DMS114 treated with DMSO at 0.1 percent for 48 hours (cell line): ENCODE measurements at regions not wholly inside any gene's neighbourhood (a gene's known extent, or its start where the extent isn't known, plus 50 kb on each side); places are given as distances from the start of the nearest gene placed in this dataset.
"Not testable (repeated sequence)": the region's sequence is repeated elsewhere in the genome, so short reads cannot be mapped to it uniquely, and the experiment has no call there.

Experiments used
- DNase-seq: peaks from one replicate; lab custom pipeline; 2025; ENCODE audit not compliant: unreplicated experiment; lab: John Stamatoyannopoulos, UW

DNA sequence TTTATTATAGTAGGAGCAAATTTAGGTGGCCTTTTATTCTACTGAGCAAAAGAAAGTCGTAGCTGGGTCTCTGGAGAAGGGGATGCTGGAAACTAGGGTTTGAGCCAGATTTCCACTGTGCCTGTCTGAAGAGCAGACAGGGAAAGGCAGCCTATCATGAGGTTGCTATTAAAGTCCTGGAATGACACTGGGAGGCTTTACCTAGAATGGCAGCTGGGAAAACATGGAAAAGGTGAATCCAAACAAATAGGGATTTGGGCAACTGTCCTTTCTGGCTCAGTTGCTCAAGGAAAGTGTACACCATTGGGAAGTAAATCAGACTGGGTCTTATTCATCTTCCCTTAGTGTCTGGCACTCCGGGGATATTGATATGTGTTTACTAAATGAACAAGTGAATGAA is 154.6 kb downstream of the MTX2 start:
- DNase-seq, result no peak

DNA sequence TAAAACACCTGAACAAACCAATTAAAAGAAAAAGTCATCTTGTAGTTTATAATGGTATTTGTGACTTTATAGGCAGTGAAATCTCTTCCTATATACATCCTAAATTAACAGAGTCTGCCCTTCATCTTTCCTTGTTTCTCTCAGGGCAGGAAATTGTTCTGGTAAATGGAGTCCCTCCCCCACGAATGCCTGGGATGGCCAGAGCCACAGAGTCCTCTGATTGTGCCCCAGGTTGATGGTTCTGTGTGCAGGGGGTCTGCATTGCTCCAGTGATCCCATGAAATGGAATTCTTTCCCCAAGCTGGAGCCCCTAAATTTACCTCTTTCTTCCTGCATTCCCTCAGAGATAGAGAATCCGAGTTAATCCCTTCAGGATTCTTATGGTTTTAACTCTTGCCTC is 155.5 kb downstream of the MTX2 start:
- DNase-seq, result no peak

DNA sequence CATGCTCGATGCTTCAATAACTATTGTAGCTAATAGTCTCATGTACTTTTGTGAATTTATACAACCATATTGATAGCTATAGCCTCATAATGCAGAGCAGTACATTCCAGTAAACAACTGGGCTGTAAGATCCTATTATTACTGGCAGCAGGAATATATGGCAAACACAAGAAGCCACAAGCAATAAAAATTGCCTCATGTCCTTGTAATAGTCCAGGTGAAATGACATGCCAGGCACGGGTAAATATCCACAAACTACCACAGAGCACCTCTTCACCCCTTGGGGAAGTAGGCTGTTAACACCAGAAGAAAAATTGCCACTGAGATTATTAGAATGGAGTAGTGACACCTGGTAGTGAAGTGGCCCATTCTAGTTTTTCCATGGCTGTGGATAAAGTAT is 158.3 kb downstream of the MTX2 start:
- DNase-seq, result no peak

DNA sequence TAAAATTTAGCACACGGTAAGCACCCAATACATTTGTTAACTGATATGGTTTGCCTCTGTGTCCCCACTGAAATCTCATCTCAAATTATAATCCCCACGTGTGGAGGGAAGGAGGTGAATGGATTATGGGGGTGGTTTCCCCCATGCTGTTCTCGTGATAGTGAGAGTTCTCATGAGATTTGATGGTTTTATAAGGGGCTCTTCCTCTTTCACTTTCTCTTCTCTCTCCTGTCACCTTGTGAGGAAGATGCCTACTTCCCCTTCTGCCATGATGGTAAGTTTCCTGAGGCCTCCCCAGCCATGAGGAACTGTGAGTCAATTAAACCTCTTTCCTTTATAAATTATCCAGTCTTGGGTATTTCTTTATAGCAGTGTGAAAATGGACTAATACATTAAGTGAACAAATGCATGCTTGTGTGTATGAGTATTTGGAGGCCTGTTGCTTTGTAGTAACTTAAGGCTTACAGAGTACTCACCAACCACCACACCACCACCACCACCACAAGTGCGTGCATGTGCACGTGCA is 159.8 kb downstream of the MTX2 start:
- not testable (repeated sequence) for DNase-seq

DNA sequence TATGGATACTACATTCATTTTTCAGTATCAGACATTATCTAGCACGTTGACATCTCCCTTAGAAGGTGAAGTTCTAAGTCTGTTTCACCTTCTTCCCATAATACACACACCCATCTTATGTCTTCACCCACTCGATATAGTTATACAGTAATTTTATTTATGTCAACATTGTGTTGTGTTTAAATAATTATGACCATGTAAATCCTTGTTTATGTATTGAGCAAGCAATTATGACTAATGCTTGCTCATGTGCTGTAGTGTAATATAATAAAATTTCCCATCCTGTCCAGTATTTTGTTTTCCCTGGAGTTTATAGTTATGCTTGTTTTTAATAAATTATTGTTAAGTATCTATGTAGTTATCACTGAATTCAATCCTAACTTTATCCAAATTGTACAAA is 163.2 kb downstream of the MTX2 start:
- DNase-seq, result no peak

DNA sequence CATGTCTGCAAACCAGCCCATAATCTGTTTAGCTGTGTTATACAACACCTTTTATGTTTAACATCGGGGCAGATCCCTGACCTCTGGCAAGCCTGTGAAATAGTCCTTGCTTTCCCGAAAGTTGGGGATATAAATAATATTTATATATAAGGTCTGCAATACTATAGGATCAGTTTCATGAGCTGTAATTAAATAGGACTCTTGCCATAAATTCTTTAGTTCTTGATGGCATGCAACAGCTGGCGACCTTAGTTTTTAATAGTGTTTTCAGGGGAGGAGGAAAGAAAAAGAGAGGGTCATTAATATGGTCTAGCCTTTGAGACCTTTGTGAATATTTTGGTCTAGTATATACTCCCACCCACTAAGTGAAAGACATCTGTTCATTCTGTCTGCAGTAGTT is 166.5 kb downstream of the MTX2 start:
- no peak for DNase-seq

DNA sequence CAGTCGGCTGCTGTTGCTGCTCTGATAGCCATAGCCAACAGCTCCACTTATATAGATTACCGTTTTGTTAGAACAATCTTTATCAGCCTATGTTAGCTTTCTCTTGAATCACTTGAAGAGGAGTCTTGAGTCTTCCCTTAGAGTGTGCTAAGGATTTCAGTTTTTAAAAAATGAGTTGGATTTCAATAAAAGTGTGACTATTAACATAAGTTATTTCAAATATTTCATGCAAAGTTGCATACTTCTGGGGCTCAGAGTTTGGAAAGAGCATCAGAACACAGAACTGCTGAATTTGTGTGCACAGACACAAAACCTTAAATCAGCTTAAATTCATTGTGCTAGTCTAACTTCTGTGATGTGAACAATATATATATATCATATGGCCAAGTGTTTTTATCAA is 174.7 kb downstream of the MTX2 start:
- no peak for DNase-seq

DNA sequence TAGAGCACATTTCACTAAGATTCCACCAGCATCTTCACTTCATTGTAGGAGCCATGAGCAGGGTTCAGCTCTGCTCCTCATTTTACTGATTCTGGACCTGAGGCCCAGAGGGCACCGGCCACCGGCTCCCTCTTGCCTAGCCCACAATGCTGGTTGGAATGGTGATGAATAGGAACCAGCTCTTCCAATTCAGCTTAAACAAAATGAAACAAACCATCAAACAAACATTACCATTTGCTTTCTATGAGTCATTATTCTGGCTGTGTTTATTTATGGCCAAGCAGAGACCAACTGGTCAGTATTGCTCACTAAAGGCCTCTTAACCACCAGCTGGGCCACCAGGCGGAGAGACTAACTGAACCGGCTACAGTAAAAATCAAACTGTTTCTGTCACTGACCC is 176.7 kb downstream of the MTX2 start:
- DNase-seq, result no peak

DNA sequence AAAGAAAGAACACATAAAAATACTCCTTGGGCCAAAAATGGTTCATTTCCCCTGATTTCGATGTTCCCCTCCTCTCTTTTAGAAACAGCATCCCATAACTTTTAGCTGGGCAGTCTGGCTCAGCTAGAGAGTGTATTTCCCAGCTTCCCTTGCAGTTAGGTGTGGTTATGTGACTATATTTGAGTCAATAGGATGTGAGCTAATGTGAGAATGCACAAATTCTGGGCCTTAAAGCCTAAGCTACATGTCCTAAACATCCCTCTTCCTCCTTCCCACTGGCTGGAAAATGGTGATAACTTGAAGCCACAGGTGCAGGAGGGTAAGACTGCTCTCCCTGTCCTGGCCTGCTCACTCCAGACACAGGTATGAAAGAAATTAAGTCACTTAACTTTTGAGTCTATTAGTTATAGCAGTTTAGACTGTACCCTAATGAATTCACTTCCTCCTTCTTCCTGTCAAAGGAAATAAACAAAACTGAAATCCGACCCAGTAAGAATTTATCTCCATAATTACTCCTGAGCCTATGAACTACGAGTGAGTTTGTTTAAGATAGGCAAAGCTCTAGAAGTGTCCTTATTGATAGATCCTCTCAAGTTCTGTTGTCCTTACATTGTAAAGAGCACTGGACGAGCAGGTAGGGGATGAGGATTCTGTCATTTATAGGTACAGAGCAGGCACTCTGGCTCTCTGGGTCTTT is 177.6 kb downstream of the MTX2 start:
- DNase-seq, result no peak

DNA sequence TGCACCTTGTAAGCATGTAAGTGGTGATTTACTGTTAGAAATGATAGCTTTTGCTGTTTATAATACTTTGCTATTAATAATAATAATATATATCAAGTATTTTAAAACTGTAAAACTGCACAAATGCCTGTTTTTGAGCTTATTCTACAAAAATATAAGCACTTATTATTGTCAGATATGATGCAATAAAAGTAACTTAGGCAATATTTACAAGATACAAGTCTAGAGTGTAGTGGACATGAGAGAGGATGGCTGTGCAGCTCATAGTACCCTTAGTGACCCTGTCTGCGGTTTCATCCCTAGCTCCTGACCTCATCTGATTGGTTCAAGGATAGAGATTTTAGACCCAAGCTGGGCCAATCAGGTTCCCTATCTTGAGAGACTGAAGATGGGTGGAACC is 178.4 kb downstream of the MTX2 start:
- no peak for DNase-seq

DNA sequence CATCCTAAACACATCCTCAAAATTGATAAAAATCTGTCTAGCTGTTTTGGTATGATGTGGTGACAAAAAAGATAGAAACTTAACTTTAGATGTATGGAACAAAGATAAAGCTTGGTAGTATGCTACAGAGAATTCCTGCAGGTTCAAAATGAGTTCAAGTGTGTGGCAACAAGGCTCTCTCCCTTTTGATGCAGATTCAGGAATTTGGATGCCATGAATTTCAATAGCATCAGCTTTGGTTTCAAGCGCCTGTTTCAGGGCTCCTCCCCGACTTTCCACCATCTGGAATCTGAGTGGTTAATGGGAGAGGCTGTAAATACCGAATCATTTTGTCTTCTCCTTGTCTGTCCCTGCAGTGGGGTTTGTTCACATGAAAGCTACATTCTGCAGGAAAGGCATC is 180.6 kb downstream of the MTX2 start:
- no peak for DNase-seq

DNA sequence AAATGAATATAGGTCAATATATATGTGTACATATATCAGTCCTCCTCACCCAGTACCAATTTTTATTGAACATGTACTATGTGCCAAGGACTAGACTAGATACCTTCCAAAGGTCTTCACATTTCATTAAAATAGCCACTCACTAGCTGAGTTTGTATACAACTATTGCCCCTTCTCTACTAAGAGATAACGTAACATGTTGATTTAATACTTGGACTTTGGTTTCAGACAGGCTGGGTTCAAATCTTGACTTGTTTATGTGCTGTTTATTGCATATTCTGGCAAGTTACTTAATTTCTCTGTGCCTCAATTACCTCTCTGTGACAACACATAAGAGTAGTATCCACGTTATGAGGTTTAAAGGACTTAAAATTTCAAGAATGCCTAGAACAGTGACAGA is 184.5 kb downstream of the MTX2 start:
- DNase-seq, result no peak

DNA sequence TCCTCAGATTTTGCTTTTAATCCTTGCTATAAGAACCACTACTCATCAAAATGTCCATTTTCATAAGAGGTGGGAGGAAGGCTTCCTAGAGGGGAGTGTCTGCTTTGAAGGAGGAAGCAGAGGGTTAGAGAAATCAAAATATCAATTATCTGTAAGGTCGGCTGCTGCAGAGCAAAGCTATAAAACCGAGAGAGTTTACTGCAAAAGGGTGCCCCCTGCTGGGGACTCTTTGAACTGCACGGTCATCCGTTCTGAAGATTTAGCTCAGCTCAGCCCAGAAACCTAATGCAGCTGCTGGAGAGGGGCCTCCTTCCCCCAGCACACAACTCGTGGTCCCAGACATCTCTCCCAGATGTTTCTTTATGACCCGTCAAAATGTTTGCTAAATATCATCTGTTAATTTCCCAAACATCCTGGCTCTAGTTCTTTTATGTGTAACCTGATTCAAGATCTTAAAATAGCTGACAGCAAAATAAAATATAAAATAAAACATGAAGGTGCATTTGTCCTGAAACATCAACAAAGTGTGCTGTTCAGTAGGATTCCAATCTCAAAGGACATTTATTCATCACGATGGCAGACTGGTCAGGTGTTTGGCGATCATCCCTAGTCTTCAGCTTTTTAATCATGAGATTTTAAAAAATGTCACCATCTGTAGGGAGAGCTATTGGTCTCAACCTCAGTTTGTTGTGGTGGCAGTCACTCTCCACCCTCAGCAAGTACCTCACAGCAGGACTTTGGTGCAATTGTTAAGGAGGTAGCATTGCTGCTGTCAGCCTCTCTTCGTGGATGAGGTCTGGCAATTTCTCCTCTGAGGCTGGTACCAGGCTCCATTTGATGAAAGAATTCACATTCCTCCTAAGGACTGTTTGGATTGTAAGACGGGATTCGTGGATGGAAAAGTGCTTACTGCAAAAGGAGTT is 185.9 kb downstream of the MTX2 start:
- DNase-seq, result peak; percentile 43

DNA sequence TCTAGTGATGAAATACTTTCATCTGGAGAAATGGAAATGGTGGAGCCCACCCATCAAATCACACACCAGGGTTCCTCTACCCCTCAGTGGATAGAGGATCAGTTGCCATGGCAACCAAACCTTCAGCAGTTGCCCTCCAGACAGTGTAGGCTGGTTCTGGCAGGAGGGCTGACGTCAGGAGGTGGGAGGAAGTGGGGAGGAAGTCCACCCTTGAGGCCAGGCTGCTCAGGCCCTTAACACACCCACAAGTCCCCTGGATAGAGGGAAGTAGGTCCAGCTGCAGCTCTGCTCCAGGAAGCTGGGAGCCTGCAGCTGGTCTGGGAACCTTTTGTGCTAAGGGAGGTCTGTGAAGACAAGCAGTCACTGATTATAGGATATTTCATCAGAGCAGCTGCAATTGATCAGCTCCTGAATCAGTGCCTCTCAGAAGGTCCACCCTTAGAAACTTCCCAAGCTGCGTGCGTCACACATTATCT is 186.6 kb downstream of the MTX2 start:
- DNase-seq, result no peak

DNA sequence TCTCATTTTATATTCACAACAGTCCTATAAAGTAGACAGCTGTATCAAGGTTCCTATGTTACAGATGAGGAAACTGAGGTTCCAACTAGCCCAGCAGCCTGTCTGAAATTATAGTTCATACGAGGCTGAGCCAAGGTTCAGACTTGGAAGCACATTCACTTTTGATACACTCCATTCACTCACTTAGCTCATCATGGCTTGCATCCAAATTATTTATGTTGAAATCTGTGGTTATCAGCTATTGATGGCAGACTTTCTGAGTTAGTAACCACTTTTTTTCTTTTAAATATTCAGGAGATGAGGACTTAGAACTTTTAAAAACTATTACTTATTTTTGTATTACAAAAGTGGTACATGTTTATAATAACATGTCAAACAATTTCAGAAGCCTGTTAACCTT is 188.2 kb downstream of the MTX2 start:
- no peak for DNase-seq

DNA sequence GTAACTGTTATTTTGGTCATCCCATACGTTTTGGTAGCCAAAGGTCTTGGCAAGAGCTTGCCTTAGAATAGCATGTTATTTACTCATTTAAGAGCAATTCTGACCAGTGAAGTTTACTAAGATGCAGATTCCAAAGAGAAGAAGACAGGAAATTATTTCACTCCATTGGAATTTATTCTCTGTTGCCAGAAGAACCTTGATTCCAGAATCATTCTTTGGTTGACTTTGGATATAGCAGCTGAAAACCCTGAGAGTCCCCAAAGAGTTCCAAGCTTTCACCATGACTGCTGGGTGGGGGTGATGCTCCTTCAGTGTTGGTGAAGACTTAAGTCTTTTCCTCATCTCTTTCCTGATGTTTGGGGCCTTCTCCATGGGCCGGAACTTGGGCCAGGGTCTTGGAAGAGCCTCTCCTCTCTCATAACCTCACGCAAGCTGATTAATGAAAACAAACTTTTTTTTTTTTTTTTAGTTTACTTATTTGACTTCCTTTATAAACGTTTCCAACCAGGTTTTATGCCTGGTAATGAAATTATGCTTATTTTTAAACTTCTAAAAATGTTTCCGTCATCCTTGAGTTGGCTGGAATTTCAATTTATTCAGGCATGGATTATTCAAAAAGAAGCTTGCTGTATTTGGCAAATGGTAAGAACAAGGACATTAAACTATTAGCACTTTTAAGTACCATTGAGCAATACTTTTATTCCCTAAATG is 192.0 kb downstream of the MTX2 start:
- DNase-seq, result no peak

DNA sequence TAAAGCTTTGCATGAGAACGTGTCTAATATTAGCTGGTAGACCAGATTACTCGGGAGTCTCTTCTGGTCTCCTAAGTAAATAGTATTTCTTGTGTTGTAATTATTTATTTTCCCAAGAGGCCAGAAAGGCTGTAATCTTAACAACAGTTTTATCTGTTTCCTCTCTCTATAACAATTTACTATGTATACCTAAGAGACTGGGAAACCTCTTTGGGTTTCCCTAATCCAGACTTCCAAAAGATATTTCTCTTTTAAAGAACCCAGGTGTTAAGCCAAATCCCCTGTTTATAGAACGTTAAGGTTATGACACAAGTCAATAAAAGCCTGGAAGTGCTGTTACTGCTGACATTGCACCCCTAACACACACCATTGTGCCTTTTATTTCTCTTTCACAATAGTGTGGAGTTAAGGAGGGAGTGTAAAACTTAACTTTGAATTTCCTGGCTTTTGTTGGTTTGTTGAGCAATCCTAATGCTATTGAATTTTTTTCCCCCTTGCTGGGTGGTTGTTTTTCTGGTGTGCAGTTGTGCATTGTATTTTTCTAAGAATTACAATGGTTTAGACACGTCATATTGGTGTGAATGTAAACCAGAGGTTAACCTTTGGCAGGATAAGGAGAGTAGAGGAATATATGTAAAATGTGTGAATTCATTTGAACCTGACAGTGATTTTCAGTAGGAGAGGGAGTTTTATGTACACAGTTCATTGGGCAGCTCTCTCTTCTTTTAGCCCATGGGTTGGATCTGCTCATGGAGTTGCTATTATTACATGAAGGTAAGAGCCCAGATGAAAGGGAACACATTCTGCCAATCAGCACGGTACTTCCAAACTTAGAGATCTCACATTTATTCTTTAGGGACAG is 192.8 kb downstream of the MTX2 start:
- no peak for DNase-seq

DNA sequence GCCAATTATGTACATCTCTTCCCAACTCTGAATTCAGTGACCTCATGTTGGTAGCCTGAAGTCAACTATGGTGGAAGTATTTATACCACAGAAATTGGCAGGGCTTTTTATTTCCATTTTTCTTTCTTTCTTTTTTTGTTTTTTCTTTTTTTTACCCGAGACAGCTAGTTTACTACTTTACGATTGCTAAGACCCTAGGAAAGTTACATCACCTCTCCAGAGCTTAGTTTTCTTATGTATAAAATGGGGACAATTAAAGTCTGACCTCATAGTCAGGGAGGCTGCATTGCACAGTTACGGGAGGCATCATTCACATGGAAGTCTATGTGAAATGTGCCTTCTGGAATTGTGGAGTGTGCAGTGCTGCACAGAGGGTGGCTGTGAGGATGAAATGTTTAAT is 194.3 kb downstream of the MTX2 start:
- no peak for DNase-seq

DNA sequence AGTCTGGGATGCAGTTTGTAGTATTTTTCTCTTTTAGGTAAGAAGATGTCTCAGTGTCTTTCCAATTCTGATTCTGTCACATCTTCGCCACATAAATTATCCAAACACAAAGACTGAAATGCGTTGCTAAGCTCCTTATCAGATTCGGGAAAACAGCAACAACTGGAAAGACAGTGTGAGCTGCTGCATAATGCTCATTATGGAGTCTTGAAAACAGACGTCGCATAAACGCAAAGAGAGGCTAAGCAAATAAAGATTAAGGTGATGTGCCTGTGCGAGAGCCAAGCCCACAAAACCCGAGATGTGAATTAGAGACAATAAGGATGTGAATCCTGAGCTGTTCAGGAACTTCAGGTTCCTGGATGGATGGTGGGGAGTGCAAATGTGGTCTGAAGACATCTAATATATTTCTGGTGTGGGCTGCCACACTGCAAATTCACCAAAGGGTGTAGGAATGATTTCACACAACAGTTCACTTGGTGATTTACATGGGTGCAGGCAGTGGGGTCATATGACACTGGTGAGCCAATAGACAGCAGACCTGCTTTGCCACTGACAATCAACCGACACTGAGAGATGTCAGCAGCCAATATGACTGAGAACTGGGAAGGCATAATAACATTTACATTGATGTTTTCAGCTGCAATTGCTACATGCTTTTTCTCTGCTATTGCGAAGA is 195.8 kb downstream of the MTX2 start:
- DNase-seq, result no peak

DNA sequence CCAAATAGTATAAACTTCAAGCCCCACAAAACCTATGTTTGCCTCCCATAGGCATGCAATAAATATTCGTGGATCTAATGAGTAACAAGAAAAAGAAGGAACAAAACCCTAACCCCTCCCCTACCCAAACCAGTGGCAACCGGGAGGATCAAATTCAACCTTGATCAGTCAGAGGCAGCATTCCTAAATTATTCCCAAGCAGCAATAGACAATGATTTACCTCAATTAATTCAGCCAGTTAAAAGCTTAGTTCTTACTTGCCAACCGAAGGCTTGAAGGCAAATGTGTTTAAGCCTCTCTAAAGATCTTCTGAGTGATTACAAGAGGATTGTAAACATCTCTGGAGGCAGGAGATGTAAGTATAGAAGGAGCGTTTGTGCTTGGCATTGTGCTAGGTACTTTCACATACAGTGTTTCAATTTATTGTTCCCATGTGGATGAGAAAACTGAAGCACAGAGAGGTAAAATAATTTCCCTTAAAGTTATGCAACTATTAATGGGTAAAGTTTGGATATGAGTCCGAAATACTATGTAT is 197.7 kb downstream of the MTX2 start:
- DNase-seq, result no peak
